WTC11 (cell line): ENCODE measurements at regions not wholly inside any gene's neighbourhood (a gene's known extent, or its start where the extent isn't known, plus 50 kb on each side); places are given as distances from the start of the nearest gene placed in this dataset.

Source experiments
- ATAC-seq: fragments of 200-7000 bp; cut with Tn5 transposase; 2 replicates; pipeline ENCODE4 v1.10.0; 2021; ENCODE audit warnings: mild to moderate bottlenecking, moderate library complexity
- CTCF ChIA-PET: fragments of 300-600 bp; sonication (Branson Sonifier 250); formaldehyde crosslinking; loops from one replicate; lab custom pipeline; 2021; ENCODE audit warnings: antibody characterized with exemption; lab: Charles Lee
- POLR2A ChIA-PET: fragments of 350-600 bp; sonication (Branson Sonifier 250); formaldehyde crosslinking; loops from one replicate; lab custom pipeline; 2021; ENCODE audit warnings: antibody characterized with exemption; lab: Charles Lee
- DNase-seq: peaks from one replicate; pipeline ENCODE4 v3.0.0; 2021; ENCODE audit warnings: low spot score
- H3K27ac Mint-ChIP-seq: 2 replicates; pipeline ENCODE4 v1.8.0; 2021; ENCODE audit warnings: mixed read lengths
- H3K27me3 Mint-ChIP-seq: 2 replicates; pipeline ENCODE4 v1.8.0; 2021; ENCODE audit warnings: low read depth, mild to moderate bottlenecking, moderate library complexity, mixed read lengths
- H3K36me3 Mint-ChIP-seq: 2 replicates; pipeline ENCODE4 v1.8.0; 2021; ENCODE audit warnings: mixed read lengths
- H3K4me1 Mint-ChIP-seq: 2 replicates; pipeline ENCODE4 v1.8.0; 2022; ENCODE audit warnings: mixed read lengths
- H3K4me3 Mint-ChIP-seq: 2 replicates; pipeline ENCODE4 v1.8.0; 2021; ENCODE audit warnings: mild to moderate bottlenecking, moderate library complexity, mixed read lengths
- H3K9me3 Mint-ChIP-seq: 2 replicates; pipeline ENCODE4 v1.8.0; 2021; ENCODE audit warnings: mixed read lengths
- EMX1 ChIP-seq: fragments of 250-450 bp; sonication (Bioruptor Pico); IDR thresholded peaks from 2 replicates; pipeline ENCODE4 v1.8.0; 2021; ENCODE audit warnings: mild to moderate bottlenecking
- ESRRA ChIP-seq: sonication (generic); formaldehyde crosslinking; IDR thresholded peaks from 2 replicates; pipeline ENCODE4 v1.8.1; 2022; ENCODE audit warnings: mild to moderate bottlenecking, missing genetic modification reagents, borderline replicate concordance
- FOXJ3 ChIP-seq: sonication (generic); formaldehyde crosslinking; IDR thresholded peaks from 2 replicates; pipeline ENCODE4 v1.9.0; 2021; ENCODE audit warnings: missing genetic modification reagents, mild to moderate bottlenecking, borderline replicate concordance
- FOXK1 ChIP-seq: sonication (generic); formaldehyde crosslinking; IDR thresholded peaks from 2 replicates; pipeline ENCODE4 v1.8.0; 2022; ENCODE audit warnings: mild to moderate bottlenecking, moderate library complexity, missing genetic modification reagents
- GTF2I ChIP-seq: fragments of 250-450 bp; sonication (Bioruptor Pico); conservative IDR thresholded peaks from 2 replicates; pipeline ENCODE4 v1.4.0; 2021; ENCODE audit warnings: mild to moderate bottlenecking
- HMGA2 ChIP-seq: fragments of 250-450 bp; sonication (Bioruptor Pico); IDR thresholded peaks from 2 replicates; pipeline ENCODE4 v1.4.0; 2021; ENCODE audit warnings: mild to moderate bottlenecking, moderate library complexity
- MYBL2 ChIP-seq: sonication (generic); formaldehyde crosslinking; IDR thresholded peaks from 2 replicates; pipeline ENCODE4 v1.8.1; 2023; ENCODE audit warnings: mild to moderate bottlenecking, moderate library complexity, missing genetic modification reagents
- PRRX2 ChIP-seq: fragments of 250-450 bp; sonication (Bioruptor Pico); IDR thresholded peaks from 2 replicates; pipeline ENCODE4 v1.8.0; 2021; ENCODE audit warnings: mild to moderate bottlenecking
- SMAD3 ChIP-seq: sonication (generic); formaldehyde crosslinking; IDR thresholded peaks from 2 replicates; pipeline ENCODE4 v1.8.0; 2022; ENCODE audit warnings: missing genetic modification reagents, mild to moderate bottlenecking, borderline replicate concordance
- TCF7 ChIP-seq: sonication (generic); formaldehyde crosslinking; IDR thresholded peaks from 2 replicates; pipeline ENCODE4 v1.8.0; 2022; ENCODE audit warnings: mild to moderate bottlenecking, low read depth, missing genetic modification reagents, moderate library complexity
- TEAD1 ChIP-seq: sonication (generic); formaldehyde crosslinking; IDR thresholded peaks from 2 replicates; pipeline ENCODE4 v1.8.0; 2022; ENCODE audit warnings: mild to moderate bottlenecking, missing genetic modification reagents
- ZNF138 ChIP-seq: sonication (generic); formaldehyde crosslinking; conservative IDR thresholded peaks from 2 replicates; pipeline ENCODE4 v1.8.1; 2022; ENCODE audit warnings: mild to moderate bottlenecking, moderate library complexity, missing genetic modification reagents
- ZNF232 ChIP-seq: sonication (generic); formaldehyde crosslinking; IDR thresholded peaks from 2 replicates; pipeline ENCODE4 v1.8.0; 2022; ENCODE audit warnings: mild to moderate bottlenecking, missing genetic modification reagents
- ZNF671 ChIP-seq: fragments of 250-450 bp; sonication (Bioruptor Pico); IDR thresholded peaks from 2 replicates; pipeline ENCODE4 v1.8.0; 2021; ENCODE audit warnings: mild to moderate bottlenecking
- TF ChIP-seq, protein P1 (sequence below): sonication (generic); formaldehyde crosslinking; IDR thresholded peaks from 2 replicates; pipeline ENCODE4 v1.8.0; 2022; ENCODE audit warnings: missing genetic modification reagents
- TF ChIP-seq, protein P2 (sequence below): sonication (generic); formaldehyde crosslinking; IDR thresholded peaks from 2 replicates; pipeline ENCODE4 v1.8.1; 2022; ENCODE audit warnings: low read depth, missing genetic modification reagents, borderline replicate concordance
- TF ChIP-seq, protein P3 (sequence below): sonication (generic); formaldehyde crosslinking; IDR thresholded peaks from 2 replicates; pipeline ENCODE4 v1.8.0; 2022; ENCODE audit warnings: mild to moderate bottlenecking, missing genetic modification reagents
- TF ChIP-seq, protein P4 (sequence below): sonication (generic); formaldehyde crosslinking; IDR thresholded peaks from 2 replicates; pipeline ENCODE4 v1.8.1; 2023; ENCODE audit warnings: mild to moderate bottlenecking, missing genetic modification reagents
- TF ChIP-seq, protein P5 (sequence below): fragments of 250-450 bp; sonication (Bioruptor Pico); IDR thresholded peaks from 2 replicates; pipeline ENCODE4 v1.9.0; 2021; ENCODE audit warnings: moderate library complexity, mild to moderate bottlenecking, inconsistent platforms, borderline replicate concordance
- TF ChIP-seq, protein P6 (sequence below): fragments of 200-600 bp; IDR thresholded peaks from 2 replicates; pipeline ENCODE4 v1.8.0; 2022; ENCODE audit warnings: antibody characterized with exemption

DNA sequence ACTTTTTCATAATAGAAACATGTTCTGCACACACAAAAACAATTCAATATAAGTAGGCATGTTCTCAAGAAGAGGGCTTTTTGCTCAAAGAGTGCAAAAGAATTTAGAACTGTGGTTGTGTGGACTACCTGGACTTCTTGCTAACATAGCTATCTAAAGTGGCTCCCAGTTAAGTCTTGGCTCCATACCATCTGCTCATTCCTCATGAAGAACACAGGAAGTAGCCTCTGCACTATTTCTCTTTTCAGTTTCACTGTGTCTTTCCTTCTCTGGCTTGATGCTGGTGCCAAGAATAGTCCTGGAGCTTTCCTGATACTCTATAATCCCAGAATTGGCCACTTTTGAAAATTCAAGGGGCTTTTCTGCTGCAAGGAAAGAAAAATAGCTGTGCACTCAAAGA lies 127.4 kb downstream of the CCER1 start (continued):
- TF ChIP-seq, protein P1, sequence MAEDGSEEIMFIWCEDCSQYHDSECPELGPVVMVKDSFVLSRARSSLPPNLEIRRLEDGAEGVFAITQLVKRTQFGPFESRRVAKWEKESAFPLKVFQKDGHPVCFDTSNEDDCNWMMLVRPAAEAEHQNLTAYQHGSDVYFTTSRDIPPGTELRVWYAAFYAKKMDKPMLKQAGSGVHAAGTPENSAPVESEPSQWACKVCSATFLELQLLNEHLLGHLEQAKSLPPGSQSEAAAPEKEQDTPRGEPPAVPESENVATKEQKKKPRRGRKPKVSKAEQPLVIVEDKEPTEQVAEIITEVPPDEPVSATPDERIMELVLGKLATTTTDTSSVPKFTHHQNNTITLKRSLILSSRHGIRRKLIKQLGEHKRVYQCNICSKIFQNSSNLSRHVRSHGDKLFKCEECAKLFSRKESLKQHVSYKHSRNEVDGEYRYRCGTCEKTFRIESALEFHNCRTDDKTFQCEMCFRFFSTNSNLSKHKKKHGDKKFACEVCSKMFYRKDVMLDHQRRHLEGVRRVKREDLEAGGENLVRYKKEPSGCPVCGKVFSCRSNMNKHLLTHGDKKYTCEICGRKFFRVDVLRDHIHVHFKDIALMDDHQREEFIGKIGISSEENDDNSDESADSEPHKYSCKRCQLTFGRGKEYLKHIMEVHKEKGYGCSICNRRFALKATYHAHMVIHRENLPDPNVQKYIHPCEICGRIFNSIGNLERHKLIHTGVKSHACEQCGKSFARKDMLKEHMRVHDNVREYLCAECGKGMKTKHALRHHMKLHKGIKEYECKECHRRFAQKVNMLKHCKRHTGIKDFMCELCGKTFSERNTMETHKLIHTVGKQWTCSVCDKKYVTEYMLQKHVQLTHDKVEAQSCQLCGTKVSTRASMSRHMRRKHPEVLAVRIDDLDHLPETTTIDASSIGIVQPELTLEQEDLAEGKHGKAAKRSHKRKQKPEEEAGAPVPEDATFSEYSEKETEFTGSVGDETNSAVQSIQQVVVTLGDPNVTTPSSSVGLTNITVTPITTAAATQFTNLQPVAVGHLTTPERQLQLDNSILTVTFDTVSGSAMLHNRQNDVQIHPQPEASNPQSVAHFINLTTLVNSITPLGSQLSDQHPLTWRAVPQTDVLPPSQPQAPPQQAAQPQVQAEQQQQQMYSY (CRISPR knock-in tag) = no peak
- no peak for TF ChIP-seq MYBL2 (CRISPR knock-in tag)

DNA sequence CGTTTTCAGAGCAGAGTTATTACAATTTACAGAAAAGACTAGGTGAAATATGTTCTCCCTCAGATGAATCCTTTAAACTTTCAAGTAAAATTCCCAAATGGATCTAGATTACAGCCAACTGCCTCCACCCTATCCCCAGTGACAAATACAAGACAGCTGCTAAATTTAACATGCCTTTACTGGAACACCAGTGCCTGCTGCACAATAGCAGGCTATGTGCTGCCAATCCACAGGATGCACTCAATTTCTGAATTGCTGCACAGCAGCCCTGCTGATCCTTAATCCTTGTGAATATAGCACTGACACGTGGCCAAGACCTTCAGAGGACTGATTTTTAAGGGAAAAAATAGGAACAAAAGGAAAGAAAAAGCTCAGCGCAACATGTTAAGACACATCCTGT lies 128.9 kb downstream of the CCER1 start:
- H3K36me3 Mint-ChIP-seq = no peaks in the 10 kb centered on the region
- H3K27ac Mint-ChIP-seq = no peak overlapping the region
- no peak overlapping the region for H3K4me3 Mint-ChIP-seq
- peaks cover 3% of the 10 kb centered on the region; the same call in 1 of the 2 replicates for H3K4me1 Mint-ChIP-seq
- CTCF ChIA-PET = no interaction called here
- no peak for ATAC-seq
- DNase-seq = no peak
- peaks cover 7% of the 10 kb centered on the region for H3K9me3 Mint-ChIP-seq
- no peak for TF ChIP-seq TCF7
- no peak for TF ChIP-seq FOXK1
- TF ChIP-seq, protein P2, sequence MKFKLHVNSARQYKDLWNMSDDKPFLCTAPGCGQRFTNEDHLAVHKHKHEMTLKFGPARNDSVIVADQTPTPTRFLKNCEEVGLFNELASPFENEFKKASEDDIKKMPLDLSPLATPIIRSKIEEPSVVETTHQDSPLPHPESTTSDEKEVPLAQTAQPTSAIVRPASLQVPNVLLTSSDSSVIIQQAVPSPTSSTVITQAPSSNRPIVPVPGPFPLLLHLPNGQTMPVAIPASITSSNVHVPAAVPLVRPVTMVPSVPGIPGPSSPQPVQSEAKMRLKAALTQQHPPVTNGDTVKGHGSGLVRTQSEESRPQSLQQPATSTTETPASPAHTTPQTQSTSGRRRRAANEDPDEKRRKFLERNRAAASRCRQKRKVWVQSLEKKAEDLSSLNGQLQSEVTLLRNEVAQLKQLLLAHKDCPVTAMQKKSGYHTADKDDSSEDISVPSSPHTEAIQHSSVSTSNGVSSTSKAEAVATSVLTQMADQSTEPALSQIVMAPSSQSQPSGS = no peak
- no peak for TF ChIP-seq HMGA2 (CRISPR knock-in tag)
- TF ChIP-seq EMX1 (CRISPR knock-in tag) = no peak
- TF ChIP-seq, protein P3, sequence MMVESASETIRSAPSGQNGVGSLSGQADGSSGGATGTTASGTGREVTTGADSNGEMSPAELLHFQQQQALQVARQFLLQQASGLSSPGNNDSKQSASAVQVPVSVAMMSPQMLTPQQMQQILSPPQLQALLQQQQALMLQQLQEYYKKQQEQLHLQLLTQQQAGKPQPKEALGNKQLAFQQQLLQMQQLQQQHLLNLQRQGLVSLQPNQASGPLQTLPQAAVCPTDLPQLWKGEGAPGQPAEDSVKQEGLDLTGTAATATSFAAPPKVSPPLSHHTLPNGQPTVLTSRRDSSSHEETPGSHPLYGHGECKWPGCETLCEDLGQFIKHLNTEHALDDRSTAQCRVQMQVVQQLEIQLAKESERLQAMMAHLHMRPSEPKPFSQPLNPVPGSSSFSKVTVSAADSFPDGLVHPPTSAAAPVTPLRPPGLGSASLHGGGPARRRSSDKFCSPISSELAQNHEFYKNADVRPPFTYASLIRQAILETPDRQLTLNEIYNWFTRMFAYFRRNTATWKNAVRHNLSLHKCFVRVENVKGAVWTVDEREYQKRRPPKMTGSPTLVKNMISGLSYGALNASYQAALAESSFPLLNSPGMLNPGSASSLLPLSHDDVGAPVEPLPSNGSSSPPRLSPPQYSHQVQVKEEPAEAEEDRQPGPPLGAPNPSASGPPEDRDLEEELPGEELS (CRISPR knock-in tag) = no peak
- TF ChIP-seq, protein P4, sequence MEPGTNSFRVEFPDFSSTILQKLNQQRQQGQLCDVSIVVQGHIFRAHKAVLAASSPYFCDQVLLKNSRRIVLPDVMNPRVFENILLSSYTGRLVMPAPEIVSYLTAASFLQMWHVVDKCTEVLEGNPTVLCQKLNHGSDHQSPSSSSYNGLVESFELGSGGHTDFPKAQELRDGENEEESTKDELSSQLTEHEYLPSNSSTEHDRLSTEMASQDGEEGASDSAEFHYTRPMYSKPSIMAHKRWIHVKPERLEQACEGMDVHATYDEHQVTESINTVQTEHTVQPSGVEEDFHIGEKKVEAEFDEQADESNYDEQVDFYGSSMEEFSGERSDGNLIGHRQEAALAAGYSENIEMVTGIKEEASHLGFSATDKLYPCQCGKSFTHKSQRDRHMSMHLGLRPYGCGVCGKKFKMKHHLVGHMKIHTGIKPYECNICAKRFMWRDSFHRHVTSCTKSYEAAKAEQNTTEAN = no peak
- no peaks in the 10 kb centered on the region for H3K27me3 Mint-ChIP-seq
- POLR2A ChIA-PET = no interaction called here

DNA sequence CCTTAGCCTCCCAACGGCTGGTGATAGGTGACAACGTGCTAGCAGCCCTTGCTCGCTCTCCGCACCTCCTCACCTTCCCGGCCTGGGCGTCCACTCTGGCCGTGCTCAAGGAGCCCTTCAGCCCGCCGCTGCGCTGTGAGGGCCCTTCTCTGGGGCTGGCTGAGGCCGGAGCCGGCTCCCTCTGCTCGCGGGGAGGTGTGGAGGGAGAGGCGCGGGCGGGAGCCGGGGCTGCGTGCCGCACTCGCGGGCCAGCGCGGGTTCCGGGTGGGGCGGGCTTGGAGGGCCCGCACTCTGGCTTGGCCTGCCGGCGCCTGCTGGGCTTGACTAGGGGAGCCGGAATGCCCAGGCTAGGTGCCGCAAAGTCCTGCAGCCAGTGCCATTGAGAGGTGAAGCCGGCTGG lies 131.1 kb downstream of the CCER1 start:
- Mint-ChIP-seq H3K27me3 (no peaks in the 10 kb centered on the region), H3K36me3 (no peaks in the 10 kb centered on the region), H3K9me3 (peaks cover 7% of the 10 kb centered on the region), H3K4me1 (peaks cover 3% of the 10 kb centered on the region; the same call in 1 of the 2 replicates), H3K4me3 (no peak overlapping the region), H3K27ac (no peak overlapping the region)
- no peak for ATAC-seq
- TF ChIP-seq, protein P5, sequence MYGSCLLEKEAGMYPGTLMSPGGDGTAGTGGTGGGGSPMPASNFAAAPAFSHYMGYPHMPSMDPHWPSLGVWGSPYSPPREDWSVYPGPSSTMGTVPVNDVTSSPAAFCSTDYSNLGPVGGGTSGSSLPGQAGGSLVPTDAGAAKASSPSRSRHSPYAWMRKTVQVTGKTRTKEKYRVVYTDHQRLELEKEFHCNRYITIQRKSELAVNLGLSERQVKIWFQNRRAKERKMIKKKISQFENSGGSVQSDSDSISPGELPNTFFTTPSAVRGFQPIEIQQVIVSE = no peak
- TF ChIP-seq SMAD3 (no peak), GTF2I (CRISPR knock-in tag) (no peak), PRRX2 (CRISPR knock-in tag) (no peak), ZNF232 (no peak), ZNF671 (CRISPR knock-in tag) (no peak), ZNF138 (CRISPR knock-in tag) (no peak), FOXJ3 (CRISPR knock-in tag) (no peak), ESRRA (CRISPR knock-in tag) (no peak), TEAD1 (CRISPR knock-in tag) (no peak)
- TF ChIP-seq, protein P2 = no peak
- TF ChIP-seq, protein P6, sequence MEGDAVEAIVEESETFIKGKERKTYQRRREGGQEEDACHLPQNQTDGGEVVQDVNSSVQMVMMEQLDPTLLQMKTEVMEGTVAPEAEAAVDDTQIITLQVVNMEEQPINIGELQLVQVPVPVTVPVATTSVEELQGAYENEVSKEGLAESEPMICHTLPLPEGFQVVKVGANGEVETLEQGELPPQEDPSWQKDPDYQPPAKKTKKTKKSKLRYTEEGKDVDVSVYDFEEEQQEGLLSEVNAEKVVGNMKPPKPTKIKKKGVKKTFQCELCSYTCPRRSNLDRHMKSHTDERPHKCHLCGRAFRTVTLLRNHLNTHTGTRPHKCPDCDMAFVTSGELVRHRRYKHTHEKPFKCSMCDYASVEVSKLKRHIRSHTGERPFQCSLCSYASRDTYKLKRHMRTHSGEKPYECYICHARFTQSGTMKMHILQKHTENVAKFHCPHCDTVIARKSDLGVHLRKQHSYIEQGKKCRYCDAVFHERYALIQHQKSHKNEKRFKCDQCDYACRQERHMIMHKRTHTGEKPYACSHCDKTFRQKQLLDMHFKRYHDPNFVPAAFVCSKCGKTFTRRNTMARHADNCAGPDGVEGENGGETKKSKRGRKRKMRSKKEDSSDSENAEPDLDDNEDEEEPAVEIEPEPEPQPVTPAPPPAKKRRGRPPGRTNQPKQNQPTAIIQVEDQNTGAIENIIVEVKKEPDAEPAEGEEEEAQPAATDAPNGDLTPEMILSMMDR = no peak
- CTCF ChIA-PET = no interaction called here
- DNase-seq = peak; percentile 15
- POLR2A ChIA-PET = interaction anchor here (0.6 kb wide), 1 partner anchor 746 kb away, joined by 4 read pairs; no protein-coding TSS in a partner anchor
